ENCODE measurements at regions not wholly inside any gene's neighbourhood (a gene's known extent, or its start where the extent isn't known, plus 50 kb on each side); places are given as distances from the start of the nearest gene placed in this dataset.
"Not testable (repeated sequence)": the region's sequence is repeated elsewhere in the genome, so short reads cannot be mapped to it uniquely, and the experiment has no call there.

DNA sequence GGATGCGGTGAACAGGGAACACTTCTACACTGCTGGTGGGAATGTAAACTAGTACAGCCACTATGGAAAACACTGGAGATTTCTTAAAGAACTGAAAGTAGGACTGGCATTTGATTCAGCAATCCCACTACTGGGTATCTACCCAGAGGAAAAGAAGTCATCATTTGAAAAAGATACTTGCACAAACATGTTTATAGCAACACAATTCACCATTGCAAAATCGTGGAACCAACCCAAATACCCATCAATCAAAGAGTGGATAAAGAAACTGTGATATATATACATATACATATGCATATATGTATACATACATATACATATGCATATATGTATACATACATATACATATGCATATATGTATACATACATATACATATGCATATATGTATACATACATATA, 682.0 kb downstream of the RFPL4B start:
- not testable (repeated sequence) for DNase-seq (ENCODE audit: low spot score)

DNA sequence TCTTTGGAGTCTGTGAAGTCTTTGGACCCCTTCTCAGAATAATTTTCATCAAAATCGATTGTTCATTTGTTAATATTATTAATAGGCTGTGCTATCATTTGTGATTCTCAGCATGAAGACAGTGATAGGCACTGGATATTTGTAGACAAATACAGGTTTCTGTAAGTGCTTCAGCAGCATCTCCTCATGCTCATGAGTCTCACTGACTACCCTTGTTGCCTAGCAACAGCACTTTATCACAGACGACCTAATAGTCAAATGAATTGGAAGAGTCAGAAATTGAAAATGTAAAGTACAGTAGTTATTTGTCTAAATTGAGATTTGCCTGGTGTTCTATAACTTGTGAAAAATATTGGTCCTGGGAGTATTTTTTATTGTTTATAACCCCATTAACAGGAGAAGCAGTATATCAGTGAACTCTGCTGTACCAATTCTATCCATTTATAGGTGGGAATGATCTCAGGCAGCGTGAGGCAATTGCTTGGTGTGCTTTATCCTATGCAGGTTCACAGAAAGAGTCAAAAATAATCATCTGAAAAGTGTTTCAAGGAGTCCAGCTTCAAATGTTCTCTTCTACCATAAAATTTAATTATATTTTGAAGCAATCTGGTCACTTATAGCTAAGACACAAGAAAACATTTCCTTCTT, 684.6 kb downstream of the RFPL4B start:
- DNase-seq (ENCODE audit: low spot score) = peak; percentile 6

DNA sequence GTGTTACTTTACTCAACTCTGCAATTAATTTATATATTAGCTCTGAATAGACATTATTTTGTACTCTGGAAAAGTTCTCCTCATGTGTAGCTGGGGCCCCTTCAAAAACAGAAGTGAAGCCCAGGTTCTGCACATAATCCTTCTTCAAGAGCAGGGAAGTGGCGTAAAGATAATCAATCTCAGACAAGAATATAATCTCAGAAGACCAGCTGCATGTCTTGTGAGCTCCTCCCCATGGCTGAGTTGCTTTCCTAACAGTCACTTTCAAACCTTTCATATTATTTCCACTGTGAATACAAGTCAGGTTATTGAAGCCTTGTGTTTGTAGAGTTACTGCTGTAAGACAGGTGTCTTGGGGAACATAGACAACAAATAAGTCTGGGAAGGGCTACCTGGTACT, 691.9 kb downstream of the RFPL4B start:
- DNase-seq (ENCODE audit: low spot score) = no peak

DNA sequence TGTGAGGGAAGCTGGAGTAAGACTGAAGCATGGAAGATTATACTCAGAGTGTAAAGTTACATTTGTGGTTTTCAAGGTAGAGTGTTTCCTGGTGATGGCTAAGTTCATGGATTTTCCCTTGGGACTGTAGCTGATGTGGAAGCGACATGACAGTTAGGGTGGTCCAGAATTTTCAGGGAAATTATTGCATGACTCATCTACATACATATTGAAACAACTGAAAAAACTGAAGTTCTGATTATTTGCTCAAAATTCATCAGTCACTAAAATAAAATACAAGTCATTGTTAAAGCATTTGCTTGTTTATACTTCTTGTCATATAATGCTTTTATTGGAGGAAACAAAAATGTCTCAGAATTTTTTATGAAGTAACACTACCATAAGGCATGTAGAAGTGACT, 700.0 kb downstream of the RFPL4B start:
- DNase-seq (ENCODE audit: low spot score) = no peak

DNA sequence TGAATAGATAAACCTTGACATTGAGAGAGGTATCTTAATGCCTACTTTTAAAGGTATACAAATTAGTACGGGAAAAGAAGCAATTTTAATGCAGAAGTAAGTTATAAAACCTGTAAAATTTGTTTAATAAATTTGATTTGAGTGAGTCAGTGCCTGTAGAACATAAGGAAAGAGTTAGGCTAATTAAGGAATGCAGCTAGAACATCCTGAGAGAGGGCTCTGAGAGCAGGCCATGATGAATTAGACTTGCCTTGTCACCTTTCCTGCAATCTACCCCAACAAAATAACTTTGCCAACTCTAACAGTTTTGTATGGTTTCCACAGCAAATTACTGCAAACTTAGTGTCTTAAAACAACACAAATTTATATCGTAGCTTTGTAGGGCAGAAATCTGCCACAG, 700.8 kb downstream of the RFPL4B start:
- no peak for DNase-seq (ENCODE audit: low spot score)

DNA sequence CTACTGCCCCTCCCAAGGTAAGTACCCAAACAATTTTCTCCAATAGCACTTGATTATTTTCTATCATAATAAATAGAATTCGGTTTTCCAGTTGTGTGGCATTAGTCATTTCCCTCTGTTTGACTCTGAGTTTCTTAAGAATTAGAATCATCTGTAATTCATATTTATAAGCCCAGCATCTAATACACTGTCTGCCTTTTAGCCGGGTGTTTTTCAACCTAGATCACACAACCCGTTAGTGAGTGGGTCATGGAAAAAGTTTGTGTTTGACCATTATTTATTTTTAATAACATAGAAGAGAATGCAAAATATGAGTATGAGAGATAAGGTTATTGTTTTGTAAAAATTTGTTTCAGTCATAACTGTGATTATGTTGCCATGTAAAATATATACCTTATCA, 701.6 kb downstream of the RFPL4B start:
- DNase-seq (ENCODE audit: low spot score) = no peak

DNA sequence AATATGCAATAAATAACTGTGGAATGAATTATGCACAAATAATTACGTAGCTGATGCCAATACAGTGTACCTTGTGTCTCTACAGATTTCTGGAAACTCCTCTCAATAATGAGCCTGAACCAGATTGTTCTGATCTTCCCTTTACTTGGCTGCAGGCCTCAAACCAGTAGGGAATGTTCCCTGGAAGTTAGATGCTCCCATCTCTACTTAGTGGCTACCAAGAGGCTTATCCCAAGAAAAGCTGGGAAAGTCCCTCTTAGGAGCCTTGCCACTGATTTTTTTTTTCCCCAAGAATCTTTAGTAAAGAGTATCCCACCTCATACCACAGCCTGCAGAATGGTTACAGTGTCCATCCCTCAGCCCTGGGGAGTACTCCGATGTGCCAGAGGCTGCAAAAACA, 702.1 kb downstream of the RFPL4B start:
- DNase-seq (ENCODE audit: low spot score) = no peak

DNA sequence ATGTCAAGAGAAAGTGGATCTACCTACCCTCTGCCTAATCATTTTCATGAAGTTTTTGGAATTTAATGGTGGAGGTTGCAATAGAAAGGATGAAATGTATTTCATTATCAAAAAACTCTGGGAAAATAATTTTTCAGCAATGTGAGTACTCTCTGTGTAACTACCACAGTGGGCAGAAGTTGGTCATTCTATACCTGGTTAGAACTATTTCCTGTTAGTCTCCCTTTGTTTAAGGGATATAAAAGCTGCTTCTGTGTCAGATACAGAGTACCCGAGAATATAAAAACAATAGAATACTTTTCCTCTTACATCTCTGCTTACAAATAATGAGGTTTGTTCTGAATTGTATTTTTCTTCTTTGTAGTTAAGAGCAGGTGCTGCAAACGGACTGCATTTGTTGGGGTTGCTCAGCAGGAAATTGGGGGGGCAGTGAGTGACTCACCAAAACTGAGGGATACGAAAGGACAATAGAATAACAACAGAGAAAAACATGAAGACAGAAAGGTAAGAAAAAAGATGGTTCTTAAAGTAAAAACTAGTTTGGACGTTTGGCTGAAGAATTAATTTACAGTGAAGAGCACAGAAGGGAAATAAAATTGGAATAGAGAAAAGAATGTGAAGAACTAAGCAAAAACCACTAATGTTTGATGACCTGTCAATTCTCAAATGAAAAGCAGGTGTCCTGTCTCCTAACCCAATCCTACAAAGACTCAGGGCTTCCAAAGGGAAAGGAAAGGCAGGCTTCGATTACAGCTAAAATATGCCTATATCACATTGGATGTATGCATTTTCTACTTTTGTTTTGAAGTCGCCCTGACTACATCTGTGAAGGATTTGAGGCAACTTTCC, 703.1 kb downstream of the RFPL4B start:
- DNase-seq (ENCODE audit: low spot score) = peak; percentile 18

DNA sequence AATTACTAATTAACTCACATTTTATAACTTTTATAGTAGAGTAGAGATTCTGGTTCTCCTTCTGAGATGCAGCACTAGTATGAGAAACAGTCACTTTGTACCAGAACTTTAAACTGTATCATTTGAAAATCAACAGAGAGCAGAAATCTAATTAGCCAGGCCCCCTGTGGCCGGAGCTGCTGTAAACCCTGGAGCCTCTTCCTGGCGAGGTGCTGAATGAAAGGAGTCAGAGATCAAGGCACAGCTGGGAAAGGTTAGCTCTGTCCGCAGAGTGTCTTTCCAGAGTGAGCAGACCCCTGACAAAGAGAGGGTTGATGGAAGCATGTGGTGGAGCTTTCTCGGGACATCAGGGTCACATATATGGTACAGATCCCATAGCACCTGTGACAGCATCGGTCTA, 703.8 kb downstream of the RFPL4B start:
- DNase-seq (ENCODE audit: low spot score) = peak; percentile 82

DNA sequence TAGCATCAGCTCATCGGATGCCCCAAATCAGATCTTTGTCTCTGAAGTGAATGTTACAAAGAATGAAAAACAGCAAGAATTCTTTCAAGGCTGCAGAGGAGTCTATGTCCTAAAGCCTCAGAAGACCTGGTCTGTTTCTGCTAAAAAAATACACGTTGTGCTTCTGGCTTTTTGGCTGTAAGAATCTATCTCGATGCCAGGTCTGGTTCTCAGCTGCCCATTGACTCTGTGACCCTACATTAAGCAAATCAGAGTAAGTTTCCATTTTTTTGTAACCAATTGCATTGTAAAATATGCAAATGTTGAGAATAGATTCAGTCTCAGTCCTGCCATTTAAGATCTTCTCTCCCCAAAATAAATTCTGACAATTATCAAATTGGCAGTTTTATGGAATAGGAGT, 705.4 kb downstream of the RFPL4B start:
- no peak for DNase-seq (ENCODE audit: low spot score)

DNA sequence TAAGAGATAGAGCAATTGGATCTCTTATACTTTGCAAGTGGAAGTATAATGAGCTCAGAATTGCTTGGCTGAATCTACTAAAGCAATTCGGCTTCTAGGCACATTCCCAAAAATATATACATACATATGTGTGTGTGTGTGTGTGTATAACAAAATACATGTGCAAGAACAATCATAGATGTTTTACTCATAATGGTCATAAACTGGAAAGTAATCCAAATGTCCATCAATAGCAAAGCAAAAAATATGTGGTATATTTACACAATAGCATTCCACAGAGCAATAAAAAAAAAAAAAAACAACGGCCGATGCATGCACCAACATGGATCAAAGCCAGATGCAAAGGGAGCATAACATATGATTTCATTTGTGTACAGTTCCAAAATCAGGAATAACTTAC, 707.9 kb downstream of the RFPL4B start:
- no peak for DNase-seq (ENCODE audit: low spot score)

DNA sequence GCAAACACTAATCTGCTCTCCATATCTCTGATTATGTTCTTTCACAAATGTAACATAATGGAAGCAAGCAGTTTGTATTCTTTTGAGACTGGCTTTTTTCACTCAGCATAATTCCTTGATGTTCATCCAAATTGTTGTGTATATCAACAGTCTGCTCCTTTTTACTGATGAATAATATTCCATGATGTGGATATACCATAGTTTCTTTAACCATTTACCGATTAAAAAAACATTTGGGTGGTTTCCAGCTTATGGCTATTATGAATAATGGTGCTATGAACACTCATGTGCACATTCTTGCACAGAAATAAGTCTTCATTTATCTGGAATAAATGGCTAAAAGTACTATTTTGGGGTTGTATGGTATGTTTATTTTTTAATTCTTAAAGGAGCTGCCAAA, 708.9 kb downstream of the RFPL4B start:
- DNase-seq (ENCODE audit: low spot score) = no peak

DNA sequence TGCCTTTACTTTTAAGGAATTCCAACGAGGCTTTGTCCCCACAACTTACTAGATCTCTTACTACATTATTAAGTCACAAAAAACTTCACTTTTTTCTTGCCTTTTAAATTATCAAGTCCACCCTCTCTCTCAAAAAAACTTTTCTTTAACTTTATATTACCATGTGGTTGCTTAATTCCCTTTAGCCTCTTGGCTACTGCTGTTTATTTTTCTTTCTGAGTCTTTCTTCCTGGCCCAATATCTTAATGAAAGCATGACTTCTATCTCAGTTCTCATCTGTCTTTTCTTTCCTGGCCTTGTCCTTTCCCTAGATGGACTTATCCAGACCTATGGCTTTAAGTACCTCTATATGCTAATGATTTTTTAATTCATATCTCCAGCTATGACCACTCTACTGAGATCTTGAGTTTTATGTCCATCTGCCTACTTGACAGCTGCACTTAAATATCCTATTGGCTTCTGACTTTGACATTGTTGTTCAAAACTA, 710.5 kb downstream of the RFPL4B start:
- no peak for DNase-seq (ENCODE audit: low spot score)

DNA sequence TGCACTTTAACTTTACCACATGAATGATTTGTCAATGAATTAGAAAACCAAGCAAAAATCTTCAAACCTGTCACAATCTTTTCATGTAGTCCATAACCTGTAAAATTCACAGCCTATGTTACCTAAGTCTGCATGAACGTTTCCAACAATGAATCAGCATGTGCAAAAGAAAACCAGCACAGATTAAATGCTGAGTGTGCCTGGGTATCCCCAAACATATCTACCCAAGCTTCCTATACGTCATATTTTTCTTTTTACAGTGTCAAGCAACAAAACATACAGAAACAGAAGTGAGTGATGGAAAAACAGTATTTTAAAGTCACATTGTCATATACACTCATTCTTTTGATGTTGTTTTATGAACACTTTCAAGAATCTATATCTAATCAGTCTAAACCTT, 713.5 kb downstream of the RFPL4B start:
- DNase-seq (ENCODE audit: low spot score) = no peak

DNA sequence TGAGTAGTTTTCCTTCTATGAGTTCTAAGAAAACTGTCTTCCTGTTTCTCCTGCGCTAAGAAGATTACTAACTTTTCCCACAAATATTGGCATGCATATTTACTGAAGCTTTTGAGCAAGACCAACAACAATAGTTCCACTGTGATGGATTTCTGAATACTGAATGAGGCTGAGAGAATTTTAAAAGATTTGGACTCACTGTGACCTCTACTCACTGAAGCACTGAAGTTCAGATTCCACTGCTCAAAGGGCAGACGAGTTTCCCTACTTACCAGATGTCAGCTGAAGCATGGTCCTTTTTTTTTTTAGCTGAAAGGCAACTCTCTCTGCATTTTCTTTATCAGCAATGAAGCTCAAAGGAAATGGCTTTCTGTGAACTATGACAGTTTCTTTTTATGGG, 718.5 kb downstream of the RFPL4B start:
- DNase-seq (ENCODE audit: low spot score) = no peak

DNA sequence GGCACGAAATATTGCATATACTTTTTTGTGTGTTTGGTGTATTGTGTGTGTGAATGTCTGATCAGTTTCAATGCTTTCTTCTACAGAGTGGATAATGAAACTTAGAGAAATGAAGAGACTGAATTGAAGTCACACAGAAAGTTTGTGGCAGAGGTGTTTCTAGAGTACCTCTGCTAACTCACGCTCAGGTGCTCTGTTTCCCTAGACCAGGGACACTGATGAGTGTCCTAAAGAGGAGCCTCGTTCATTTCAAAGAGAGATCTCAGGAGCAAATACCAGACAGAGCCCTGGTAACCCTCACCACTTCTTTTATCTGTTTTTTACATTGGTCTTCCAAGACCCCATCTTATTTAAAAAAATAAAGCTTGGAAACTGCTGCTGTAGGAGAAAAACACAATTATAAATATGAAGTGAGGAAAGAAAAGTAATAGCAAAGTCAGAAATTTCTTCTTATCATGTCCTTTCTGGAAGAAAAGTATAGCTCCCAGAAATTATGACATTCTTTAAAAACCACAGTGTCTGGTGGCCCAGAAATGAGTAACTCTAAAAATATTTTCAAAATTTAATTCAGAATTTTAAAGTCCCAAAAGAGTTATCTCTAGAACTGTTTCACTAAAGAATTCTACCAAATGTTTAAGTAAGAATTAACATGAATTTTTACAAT, 720.6 kb downstream of the RFPL4B start:
- DNase-seq (ENCODE audit: low spot score) = no peak

DNA sequence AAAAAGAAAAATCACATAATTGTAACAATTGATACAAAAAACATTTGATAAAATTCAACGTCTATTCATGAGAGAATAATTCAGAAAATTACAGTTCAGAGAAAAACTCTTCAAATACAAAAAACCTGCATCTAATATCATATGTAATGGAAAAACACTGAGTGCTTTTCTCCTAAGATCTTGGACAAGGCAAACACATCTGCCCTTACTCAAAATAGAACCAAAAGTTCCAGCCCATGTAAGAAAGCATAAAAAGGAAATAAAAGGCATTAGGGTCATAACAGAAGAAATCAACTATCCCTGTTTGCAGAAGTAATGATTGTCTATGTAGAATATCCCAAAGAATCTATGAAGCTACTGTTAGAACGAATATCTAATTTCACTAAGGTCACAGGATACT, 721.4 kb downstream of the RFPL4B start:
- DNase-seq (ENCODE audit: low spot score) = no peak

DNA sequence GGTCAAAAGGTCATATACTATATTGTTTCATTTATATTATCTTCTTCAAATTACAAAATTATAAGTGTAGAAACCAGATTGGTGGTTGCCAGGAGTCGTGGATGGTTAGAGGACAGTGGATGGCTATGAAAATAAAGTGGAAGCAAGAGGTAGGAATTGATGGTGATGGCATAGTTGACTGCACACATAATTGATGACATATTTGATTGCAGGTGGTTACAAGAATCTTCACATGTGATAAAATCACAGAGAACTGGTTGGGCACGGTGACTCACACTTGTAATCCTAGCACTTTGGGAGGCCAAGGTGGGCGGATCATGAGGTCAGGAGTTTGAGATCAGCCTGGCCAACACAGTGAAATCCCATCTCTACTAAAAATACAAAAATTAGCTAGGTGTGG, 723.6 kb downstream of the RFPL4B start:
- DNase-seq (ENCODE audit: low spot score) = not testable (repeated sequence)

DNA sequence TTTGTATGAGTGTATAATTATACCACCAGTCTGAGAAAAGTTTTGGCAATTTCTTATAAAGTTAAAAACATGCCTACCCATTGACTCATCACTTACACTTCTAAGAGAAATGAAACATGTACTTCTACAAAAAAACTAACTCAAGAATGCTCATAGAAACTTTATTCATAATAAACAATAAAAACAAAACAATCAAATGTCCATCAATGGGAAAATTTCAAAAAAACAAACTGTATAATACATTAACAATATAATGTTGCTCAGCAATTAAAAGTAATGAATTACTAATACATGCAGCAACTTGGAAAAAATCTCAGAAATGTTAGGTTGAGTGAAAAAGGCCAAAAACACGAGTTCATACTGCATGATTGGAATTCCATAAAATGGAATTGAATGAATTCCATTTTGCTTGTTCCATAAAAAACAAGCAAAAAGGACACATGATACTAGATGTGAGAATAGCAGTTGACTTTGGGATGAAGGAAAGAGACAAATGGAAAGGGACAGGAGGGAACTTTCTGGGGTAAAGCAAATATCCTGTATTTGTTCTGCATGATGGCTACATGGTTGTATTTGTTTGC, 726.6 kb downstream of the RFPL4B start:
- DNase-seq (ENCODE audit: low spot score) = no peak

DNA sequence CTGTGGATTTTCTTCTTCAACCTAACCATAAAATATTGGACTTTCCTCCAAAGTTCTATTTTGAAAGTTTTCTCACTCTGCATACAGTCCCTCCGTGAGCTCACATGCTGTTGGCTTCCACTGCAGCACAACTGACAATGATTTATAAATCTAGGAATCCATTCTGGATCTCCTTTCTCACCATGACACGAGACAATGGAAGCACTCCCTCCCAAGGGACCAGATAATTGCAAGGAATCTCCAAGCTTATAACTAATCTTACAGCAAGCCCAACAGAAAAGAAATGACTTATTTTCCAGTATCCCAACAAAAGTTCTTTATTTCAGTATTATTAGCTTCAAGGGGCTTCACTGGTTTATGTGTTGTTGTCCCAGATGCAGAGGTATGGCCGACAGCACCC, 729.0 kb downstream of the RFPL4B start:
- DNase-seq (ENCODE audit: low spot score) = no peak

DNA sequence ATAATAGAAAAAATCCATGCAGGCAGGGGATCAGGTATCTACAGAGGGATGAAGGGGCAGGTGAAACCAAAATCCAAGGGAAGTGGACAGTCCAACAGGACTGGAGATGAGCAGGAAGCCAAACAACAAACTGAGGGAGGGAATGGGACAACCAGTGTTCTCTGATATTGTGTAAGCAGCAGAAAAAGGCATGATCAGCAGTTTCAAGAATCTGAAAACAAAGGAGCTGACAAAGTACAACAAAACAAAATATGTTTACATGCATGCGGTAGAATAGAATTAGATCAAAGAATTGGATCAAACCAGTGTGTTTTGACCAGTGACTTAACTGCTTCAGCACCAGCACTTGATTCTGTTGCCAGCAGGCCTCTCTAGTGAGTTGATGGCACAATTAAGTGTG, 729.7 kb downstream of the RFPL4B start:
- no peak for DNase-seq (ENCODE audit: low spot score)

DNA sequence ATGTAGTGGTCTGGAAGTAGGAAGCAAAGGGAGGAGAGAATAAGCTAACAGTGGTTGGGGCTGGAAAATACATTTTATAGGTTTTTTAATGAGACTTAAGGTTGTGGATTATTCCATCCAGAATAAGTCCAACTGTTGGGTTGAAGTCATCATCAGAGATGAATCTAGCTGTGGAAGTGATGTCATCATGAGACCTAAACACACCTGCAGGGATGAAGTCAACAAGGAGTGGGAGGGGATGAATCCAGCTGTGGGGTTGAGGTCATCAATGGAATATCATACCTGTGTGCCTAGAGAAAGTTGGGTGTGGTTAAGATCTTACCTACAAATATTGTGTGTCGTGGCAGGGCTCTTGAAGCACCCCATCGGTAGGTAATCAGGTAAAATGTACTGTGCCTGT, 730.7 kb downstream of the RFPL4B start:
- no peak for DNase-seq (ENCODE audit: low spot score)
